AG10803 (cell line): ENCODE measurements at regions not wholly inside any gene's neighbourhood (a gene's known extent, or its start where the extent isn't known, plus 50 kb on each side); places are given as distances from the start of the nearest gene placed in this dataset.

ENCODE experiments used
- DNase-seq: peaks from one replicate; pipeline ENCODE4 v3.0.0; 2010; ENCODE audit warnings: low read depth
- H3K4me3 ChIP-seq: 2 replicates; pipeline ENCODE4 v1.5.1; 2011; ENCODE audit warnings: mild to moderate bottlenecking, low read length, control low read depth
- TF ChIP-seq, protein P1 (sequence below): conservative IDR thresholded peaks from 2 replicates; pipeline ENCODE4 v1.5.1; 2011; ENCODE audit warnings: mild to moderate bottlenecking, low read length, control low read depth, inconsistent platforms

DNA sequence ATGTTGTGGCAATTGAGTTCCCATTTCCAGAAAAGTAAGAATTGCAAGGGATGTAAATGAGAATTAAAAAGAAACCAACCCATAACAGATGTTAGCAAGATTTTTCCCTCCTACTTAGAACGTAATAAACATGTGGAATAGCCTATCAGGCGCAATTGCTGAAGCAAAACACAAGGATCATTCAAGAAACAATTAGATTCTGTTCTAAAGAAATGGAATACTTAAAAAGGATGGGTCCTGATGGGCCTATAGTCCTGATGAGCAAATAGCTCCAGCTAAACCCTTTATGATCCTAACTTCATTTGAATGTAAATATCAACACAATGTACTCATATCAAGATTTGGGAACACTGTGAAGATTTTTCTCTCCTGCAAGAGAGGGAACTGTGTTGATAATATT, 771.0 kb upstream of the CDH7 start:
- TF ChIP-seq, protein P1, sequence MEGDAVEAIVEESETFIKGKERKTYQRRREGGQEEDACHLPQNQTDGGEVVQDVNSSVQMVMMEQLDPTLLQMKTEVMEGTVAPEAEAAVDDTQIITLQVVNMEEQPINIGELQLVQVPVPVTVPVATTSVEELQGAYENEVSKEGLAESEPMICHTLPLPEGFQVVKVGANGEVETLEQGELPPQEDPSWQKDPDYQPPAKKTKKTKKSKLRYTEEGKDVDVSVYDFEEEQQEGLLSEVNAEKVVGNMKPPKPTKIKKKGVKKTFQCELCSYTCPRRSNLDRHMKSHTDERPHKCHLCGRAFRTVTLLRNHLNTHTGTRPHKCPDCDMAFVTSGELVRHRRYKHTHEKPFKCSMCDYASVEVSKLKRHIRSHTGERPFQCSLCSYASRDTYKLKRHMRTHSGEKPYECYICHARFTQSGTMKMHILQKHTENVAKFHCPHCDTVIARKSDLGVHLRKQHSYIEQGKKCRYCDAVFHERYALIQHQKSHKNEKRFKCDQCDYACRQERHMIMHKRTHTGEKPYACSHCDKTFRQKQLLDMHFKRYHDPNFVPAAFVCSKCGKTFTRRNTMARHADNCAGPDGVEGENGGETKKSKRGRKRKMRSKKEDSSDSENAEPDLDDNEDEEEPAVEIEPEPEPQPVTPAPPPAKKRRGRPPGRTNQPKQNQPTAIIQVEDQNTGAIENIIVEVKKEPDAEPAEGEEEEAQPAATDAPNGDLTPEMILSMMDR = no peak
- DNase-seq = no peak
- no peak overlapping the region for H3K4me3 ChIP-seq

DNA sequence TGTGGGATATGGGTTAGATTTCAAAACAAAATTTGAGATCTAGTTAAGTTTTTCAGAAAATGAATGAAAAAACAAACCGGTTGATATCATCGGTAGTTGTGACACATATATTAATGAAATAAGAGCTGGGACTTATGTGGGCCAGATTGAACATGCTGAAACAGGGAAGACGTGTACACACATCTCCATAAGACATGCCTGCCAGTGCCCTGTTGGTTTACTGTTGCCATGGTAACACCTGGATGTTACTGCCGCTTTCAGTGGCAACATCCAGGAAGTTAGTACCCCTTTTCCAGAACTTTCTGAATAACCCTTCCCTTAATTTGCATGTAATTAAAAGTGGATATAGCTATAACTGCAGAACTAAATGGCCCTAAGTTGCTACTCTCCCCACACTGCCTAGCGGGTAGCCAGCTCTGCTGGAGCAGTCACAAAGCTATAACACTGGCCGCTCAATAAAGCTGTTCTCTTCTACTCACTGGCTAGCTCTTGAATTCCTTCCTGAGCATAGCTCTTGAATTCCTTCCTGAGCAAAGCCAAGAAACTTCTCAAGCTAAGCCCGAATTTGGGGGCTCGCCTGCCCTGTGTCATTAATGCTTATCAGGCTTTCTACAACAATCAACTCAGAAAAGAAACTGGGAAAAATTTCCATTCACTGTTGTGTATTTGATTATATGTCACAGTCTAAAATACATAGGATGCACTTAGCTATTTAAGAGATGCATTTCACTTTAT, 776.3 kb upstream of the CDH7 start:
- TF ChIP-seq, protein P1 = no peak
- H3K4me3 ChIP-seq = no peak overlapping the region
- DNase-seq = no peak

DNA sequence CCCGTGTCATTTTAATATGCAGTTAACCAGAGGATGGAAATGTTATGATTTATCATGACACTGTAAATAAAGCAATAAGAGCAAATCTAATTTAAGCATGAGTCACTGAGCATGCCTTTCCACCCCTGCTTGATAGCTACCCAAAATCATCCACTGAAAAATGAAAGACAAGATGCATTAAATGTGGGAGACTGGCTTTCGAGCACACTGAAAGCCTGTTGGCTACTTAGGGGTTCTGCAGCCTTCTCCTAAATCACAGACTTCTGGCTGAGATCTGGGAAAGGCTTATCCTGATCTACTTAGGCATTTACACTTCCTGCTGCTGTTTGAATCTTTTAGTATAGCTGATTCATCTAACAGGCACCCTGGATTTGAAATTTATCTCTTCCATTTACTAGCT, 778.3 kb upstream of the CDH7 start:
- TF ChIP-seq, protein P1 = no peak
- no peak overlapping the region for H3K4me3 ChIP-seq
- DNase-seq = no peak

DNA sequence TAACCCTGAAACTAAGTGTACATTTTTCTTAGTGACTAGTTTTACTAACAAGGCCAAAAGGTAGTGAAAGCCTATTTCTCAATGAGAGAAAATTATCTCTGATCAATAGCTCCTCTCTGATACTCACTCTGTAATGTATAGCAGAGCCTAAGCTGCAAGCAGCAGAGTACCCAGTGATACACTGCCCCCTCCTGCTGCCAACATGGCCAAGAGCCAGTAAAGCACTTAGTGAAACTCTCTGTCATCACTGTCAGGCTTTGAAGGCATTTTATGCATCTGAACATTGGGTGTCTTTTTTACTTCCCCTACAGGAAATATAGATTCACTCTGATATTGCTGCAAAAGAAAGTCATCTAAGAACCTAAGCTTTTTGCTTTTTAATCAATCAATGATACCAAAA, 784.1 kb upstream of the CDH7 start:
- H3K4me3 ChIP-seq = no peak overlapping the region
- TF ChIP-seq, protein P1 = no peak
- no peak for DNase-seq

DNA sequence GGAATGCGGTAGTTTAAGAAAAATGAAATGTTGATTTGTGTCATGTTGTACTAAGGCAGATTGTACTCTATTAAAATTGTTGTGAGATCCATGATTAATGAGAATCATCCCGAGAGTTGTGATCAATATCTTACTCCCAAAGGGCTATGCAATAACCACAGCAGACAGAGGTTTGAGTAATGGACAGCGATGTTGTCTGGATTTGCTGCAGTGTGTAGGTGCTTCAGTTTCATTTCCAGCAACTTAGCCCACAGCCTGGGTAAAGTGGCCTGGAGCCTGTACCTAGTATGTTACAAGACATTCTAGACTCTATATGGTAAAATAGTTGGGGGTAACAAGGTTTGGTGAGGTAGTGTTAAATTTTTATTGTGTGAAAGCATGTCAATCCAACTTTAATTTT, 794.3 kb upstream of the CDH7 start:
- TF ChIP-seq, protein P1 = no peak
- H3K4me3 ChIP-seq = no peak overlapping the region
- DNase-seq = no peak

DNA sequence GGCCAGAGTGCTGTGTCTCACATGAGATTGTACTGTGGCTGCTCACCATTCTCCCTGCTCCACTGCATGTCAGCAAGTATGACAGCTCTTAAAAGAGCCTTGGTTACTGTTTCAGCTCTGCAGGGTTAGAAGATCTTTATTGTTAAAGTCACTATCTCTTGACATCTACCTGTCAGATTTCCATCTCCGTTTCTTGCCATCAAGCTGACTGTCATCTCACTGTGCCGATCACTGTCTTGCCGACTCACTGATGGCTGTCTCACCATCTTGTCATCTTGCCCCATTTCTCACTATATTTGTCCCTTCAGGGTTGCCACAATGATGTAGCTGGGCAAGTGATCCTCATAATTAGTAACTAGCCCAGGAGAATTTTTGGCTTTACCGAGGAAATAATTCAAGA, 800.9 kb upstream of the CDH7 start:
- no peak for DNase-seq
- TF ChIP-seq, protein P1 = no peak
- H3K4me3 ChIP-seq = no peak overlapping the region

DNA sequence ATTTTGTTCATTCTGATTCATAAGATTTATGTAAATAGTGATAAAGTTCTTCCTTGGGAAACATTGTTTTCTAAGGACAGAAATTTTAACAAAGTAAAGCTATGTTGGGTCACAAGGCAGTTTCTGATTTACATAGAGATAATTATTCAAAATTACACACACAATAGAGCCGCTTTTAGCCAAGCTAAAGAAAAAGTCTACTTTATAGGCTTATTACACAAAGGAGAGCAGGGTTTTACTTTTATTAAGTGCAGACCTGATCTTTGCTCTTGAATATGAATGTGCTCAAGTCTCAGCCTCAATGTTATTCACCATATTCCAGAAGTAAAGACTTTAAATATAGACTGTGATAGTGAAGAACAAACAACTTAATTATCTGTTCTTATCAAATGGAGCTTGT, 787.8 kb upstream of the LINC00305 start:
- H3K4me3 ChIP-seq = no peak overlapping the region
- DNase-seq = no peak
- TF ChIP-seq, protein P1 = no peak
